ENCODE measurements at regions not wholly inside any gene's neighbourhood (a gene's known extent, or its start where the extent isn't known, plus 50 kb on each side); places are given as distances from the start of the nearest gene placed in this dataset.

- peaks cover 5% of the 10 kb centered on the region; the same call in 1 of the 2 replicates for H3K9me1 ChIP-seq (ENCODE audit: insufficient read depth, low read length)
- H2BK20ac ChIP-seq (ENCODE audit: low read depth, low read length): 0 out of 2 replicates have a peak overlapping the region, but pooled peaks have one; percentile 18
- H3K56ac ChIP-seq (ENCODE audit: extremely low read depth, insufficient read depth, low read length): no peak overlapping the region
- intact Hi-C loops (cut with micrococcal nuclease) (no loop called here), in situ Hi-C loops (cut with MboI; ENCODE audit: low sequenced_read_pairs) (no loop called here), dilution Hi-C loops (cut with HindIII; ENCODE audit: low sequenced_read_pairs, unreplicated experiment) (no loop called here)
- H3K79me1 ChIP-seq (ENCODE audit: low read depth in 1 of 2, low read length in 2 of 2): no peaks in the 10 kb centered on the region
- no peak overlapping the region for H4K8ac ChIP-seq (ENCODE audit: low read depth in 2 of 2, low read length in 2 of 2)
- no peak overlapping the region for H2AFZ ChIP-seq (replicated peaks; ENCODE audit: low read length, poor library complexity)
- H3K9ac ChIP-seq (ENCODE audit: low read depth, low read length): no peak overlapping the region
- no peak overlapping the region for H3K23ac ChIP-seq (ENCODE audit: low read depth, low read length)
- WGBS, 2 experiments (ENCODE audit: extremely low coverage in 2 of 2, insufficient read length in 1 of 2): no CpG with 5 or more reads among the region's 3 CpGs
- H4K5ac ChIP-seq (ENCODE audit: low read depth, low read length): no peak overlapping the region
- H3K27ac ChIP-seq (ENCODE audit: insufficient read depth, low read length): no peak overlapping the region
- H3K4me1 ChIP-seq (ENCODE audit: control insufficient read depth, insufficient read depth, low read length): peaks cover 2% of the 10 kb centered on the region; the same call in 1 of the 2 replicates
- no peak overlapping the region for H3K4me3 ChIP-seq (ENCODE audit: insufficient read depth, low read depth, low read length)
- CTCF ChIA-PET: no interaction called here
- H3K9me3 ChIP-seq (ENCODE audit: control insufficient read depth, insufficient read depth, low read length): peaks cover 8% of the 10 kb centered on the region; the same call in 1 of the 2 replicates
- no peak overlapping the region for H3K4me2 ChIP-seq (ENCODE audit: low read depth, low read length)
- no peak overlapping the region for H3K4ac ChIP-seq (ENCODE audit: low read depth, low read length)
- peak overlapping the region; percentile 34; the same call in 1 of the 2 replicates for H2BK120ac ChIP-seq (ENCODE audit: low read depth, low read length)
- POLR2A ChIA-PET (ENCODE audit: unreplicated experiment): no interaction called here
- peaks cover 2% of the 10 kb centered on the region; the same call in 1 of the 2 replicates for H3K27me3 ChIP-seq (ENCODE audit: control insufficient read depth, insufficient read depth, low read length)
- no peak for TF ChIP-seq MXI1 (IDR thresholded peaks at IDR 0.05; ENCODE audit: borderline replicate concordance, low read depth, low read length)
- no peak for TF ChIP-seq POLR2A (IDR thresholded peaks at IDR 0.05; ENCODE audit: low read depth, low read length)
- no peak for TF ChIP-seq MAZ (IDR thresholded peaks at IDR 0.05; ENCODE audit: borderline replicate concordance, low read depth, low read length)
- no peak for TF ChIP-seq CTCF (conservative IDR thresholded peaks at IDR 0.05; ENCODE audit: low read depth, low read length)
- no peak for TF ChIP-seq RCOR1 (IDR thresholded peaks at IDR 0.05; ENCODE audit: insufficient replicate concordance, low read length)
- no peak for TF ChIP-seq CEBPB (IDR thresholded peaks at IDR 0.05; ENCODE audit: low read depth, low read length)
- no peak for TF ChIP-seq FOS (IDR thresholded peaks at IDR 0.05; ENCODE audit: low read depth, low read length)
- TF ChIP-seq CHD1 (IDR thresholded peaks at IDR 0.05; ENCODE audit: low read depth, low read length): no peak
- no peak for TF ChIP-seq RAD21 (IDR thresholded peaks at IDR 0.05; ENCODE audit: low read length)
- no peak for TF ChIP-seq BHLHE40 (IDR thresholded peaks at IDR 0.05; ENCODE audit: low read depth, low read length)
- no peak for TF ChIP-seq RFX5 (IDR thresholded peaks at IDR 0.05; ENCODE audit: low read depth, low read length)
- no peak for TF ChIP-seq MAFK (IDR thresholded peaks at IDR 0.05; ENCODE audit: low read depth, low read length)
- TF ChIP-seq SMC3 (IDR thresholded peaks at IDR 0.05; ENCODE audit: low read depth, low read length): no peak
- TF ChIP-seq NFE2L2 (IDR thresholded peaks at IDR 0.05; ENCODE audit: low read depth, low read length): no peak
- TF ChIP-seq, protein P1, sequence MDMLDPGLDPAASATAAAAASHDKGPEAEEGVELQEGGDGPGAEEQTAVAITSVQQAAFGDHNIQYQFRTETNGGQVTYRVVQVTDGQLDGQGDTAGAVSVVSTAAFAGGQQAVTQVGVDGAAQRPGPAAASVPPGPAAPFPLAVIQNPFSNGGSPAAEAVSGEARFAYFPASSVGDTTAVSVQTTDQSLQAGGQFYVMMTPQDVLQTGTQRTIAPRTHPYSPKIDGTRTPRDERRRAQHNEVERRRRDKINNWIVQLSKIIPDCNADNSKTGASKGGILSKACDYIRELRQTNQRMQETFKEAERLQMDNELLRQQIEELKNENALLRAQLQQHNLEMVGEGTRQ (IDR thresholded peaks at IDR 0.05; ENCODE audit: low read depth, low read length): no peak
- no peak for TF ChIP-seq ELK1 (IDR thresholded peaks at IDR 0.05; ENCODE audit: borderline replicate concordance, low read depth, low read length)
- no peak overlapping the region for H2AK9ac ChIP-seq (replicated peaks; ENCODE audit: low read depth, low read length, poor library complexity)
- DNase-seq (no peak), ATAC-seq (ENCODE audit: low read depth) (peak; percentile 55)
- no peak overlapping the region for H2BK15ac ChIP-seq (ENCODE audit: low read depth, low read length)
- H3K36me3 ChIP-seq (ENCODE audit: control insufficient read depth, insufficient read depth, low read length): no peaks in the 10 kb centered on the region
- H4K91ac ChIP-seq (ENCODE audit: insufficient read depth, low read depth, low read length): no peak overlapping the region
- no peak overlapping the region for H2BK5ac ChIP-seq (ENCODE audit: low read depth, low read length, poor library complexity, severe bottlenecking)
- H4K20me1 ChIP-seq (ENCODE audit: insufficient read depth, low read length): no peaks in the 10 kb centered on the region
- no peak overlapping the region for H3K18ac ChIP-seq (ENCODE audit: low read depth, low read length)
- no peak overlapping the region for H2AK5ac ChIP-seq (ENCODE audit: low read depth, low read length)
- H3K14ac ChIP-seq (replicated peaks; ENCODE audit: low read depth, low read length): no peak overlapping the region
- no TSS peak for BruUV-seq (replicated peaks)
Measured at GRCh38 chr20:17797161-17797560, 97.4 kb downstream of the BANF2 start.

Data from IMR-90 (cell line).